CD4-positive, alpha-beta T cell (primary cell): ENCODE measurements at regions not wholly inside any gene's neighbourhood (a gene's known extent, or its start where the extent isn't known, plus 50 kb on each side); places are given as distances from the start of the nearest gene placed in this dataset.

ENCODE experiments used
- ATAC-seq: fragments of 200-7000 bp; cut with Tn5 transposase; one replicate; pipeline ENCODE4 v1.10.0; 2022; ENCODE audit warnings: mild to moderate bottlenecking; ENCODE audit not compliant: poor library complexity
- CTCF ChIA-PET: fragments of 350-600 bp; sonication (Branson Sonifier 250); formaldehyde crosslinking; loops from one replicate; lab custom pipeline; 2021; ENCODE audit warnings: antibody characterized with exemption, inconsistent platforms; lab: Charles Lee
- POLR2A ChIA-PET: fragments of 350-600 bp; sonication (Branson Sonifier 250); formaldehyde crosslinking; loops from one replicate; lab custom pipeline; 2021; ENCODE audit warnings: antibody characterized with exemption, inconsistent platforms; lab: Charles Lee
- DNase-seq, 14 experiments: peaks; one replicate each; pipeline ENCODE4 v3.0.0-alpha.2; 2013 to 2020; ENCODE audit warnings: mixed read lengths in 2 of 14
- H3K27ac ChIP-seq, 2 donors: one replicate each; pipeline versions ENCODE4 v1.5.1 to v1.7.0; 2013; ENCODE audit warnings: low read length in 2 of 2, low read depth in 1 of 2, mild to moderate bottlenecking in 1 of 2
- H3K27me3 ChIP-seq, 2 experiments: 1 replicate in 1 of 2; 2 replicates in 1 of 2; pipeline versions ENCODE4 v1.6.1 to v1.7.0; 2013; ENCODE audit warnings: low read length in 2 of 2, control low read depth in 1 of 2, mild to moderate bottlenecking in 1 of 2, moderate library complexity in 1 of 2; ENCODE audit not compliant: insufficient read depth in 2 of 2, control insufficient read depth in 1 of 2
- H3K36me3 ChIP-seq: one replicate; pipeline ENCODE4 v1.6.1; 2013; ENCODE audit warnings: low read length, control low read depth; ENCODE audit not compliant: insufficient read depth
- H3K4me1 ChIP-seq: one replicate; pipeline ENCODE4 v1.6.1; 2013; ENCODE audit warnings: low read length, control low read depth; ENCODE audit not compliant: insufficient read depth
- H3K4me3 ChIP-seq: one replicate; pipeline ENCODE4 v1.5.1; 2013; ENCODE audit warnings: mild to moderate bottlenecking, low read length, moderate library complexity
- H3K9me3 ChIP-seq, 2 experiments: 1 replicate in 1 of 2; 2 replicates in 1 of 2; pipeline versions ENCODE4 v1.6.1 to v1.7.0; 2013; ENCODE audit warnings: low read length in 2 of 2, mild to moderate bottlenecking in 2 of 2, control low read depth in 1 of 2, moderate library complexity in 1 of 2; ENCODE audit not compliant: control insufficient read depth in 1 of 2, insufficient read depth in 1 of 2
- H3K27ac Mint-ChIP-seq: one replicate; pipeline ENCODE4 v1.8.0; 2020; ENCODE audit warnings: mixed read lengths
- H3K27me3 Mint-ChIP-seq: one replicate; pipeline ENCODE4 v1.8.0; 2021; ENCODE audit warnings: mixed read lengths
- H3K36me3 Mint-ChIP-seq: one replicate; pipeline ENCODE4 v1.8.0; 2021; ENCODE audit warnings: low read depth, mixed read lengths
- H3K4me1 Mint-ChIP-seq: one replicate; pipeline ENCODE4 v1.8.0; 2021; ENCODE audit warnings: low read depth, mixed read lengths
- H3K4me3 Mint-ChIP-seq: one replicate; pipeline ENCODE4 v1.8.0; 2020; ENCODE audit warnings: mild to moderate bottlenecking, mixed read lengths
- H3K9me3 Mint-ChIP-seq: one replicate; pipeline ENCODE4 v1.8.0; 2020; ENCODE audit warnings: mixed read lengths
- intact Hi-C, 2 experiments: fragments of 100-400 bp; cut with DNase I in 1 of 2; cut with micrococcal nuclease in 1 of 2; formaldehyde crosslinking; loops; one replicate each; pipeline versions ENCODE4 v1.15.1 to v1.9.0; 2023 to 2025; cut with DNase I, micrococcal nuclease
- TF ChIP-seq, protein P1 (sequence below): fragments of 200-600 bp; IDR thresholded peaks from one replicate; pipeline ENCODE4 v1.8.0; 2022; ENCODE audit warnings: antibody characterized with exemption, mild to moderate bottlenecking

DNA sequence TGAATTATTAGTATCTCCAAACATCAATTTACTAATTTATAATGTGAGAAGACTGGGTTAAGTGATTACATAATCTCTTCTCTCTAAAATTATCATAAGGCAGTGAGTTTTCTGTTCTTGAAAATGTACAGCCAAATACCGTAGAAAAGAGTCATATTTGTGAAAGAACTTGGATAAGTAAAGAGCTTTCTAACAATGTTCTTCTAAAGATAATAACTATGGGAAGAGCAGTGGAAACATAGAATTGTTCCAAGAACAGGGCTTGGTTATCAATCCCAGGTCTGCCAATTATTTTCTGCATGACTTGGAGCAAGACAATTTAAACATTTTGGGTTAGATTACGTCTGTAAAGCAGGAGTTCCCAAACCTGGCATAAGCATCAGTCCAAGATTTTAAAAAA is 198.1 kb upstream of the SGK1 start:
- peaks cover 13% of the 10 kb centered on the region for H3K4me1 ChIP-seq
- ChIA-PET CTCF (no interaction called here), POLR2A (no interaction called here)
- Mint-ChIP-seq H3K9me3 (no peaks in the 10 kb centered on the region), H3K27me3 (no peaks in the 10 kb centered on the region), H3K4me3 (no peak overlapping the region), H3K36me3 (no peaks in the 10 kb centered on the region), H3K4me1 (peaks cover 27% of the 10 kb centered on the region), H3K27ac (no peak overlapping the region)
- no peak for DNase-seq
- ATAC-seq, result no peak
- H3K27ac ChIP-seq, result no peak overlapping the region
- H3K4me3 ChIP-seq, result no peak overlapping the region
- no peaks in the 10 kb centered on the region for H3K9me3 ChIP-seq
- intact Hi-C loops, result loop anchor here in 1 of 2 experiments (5.0 to 10.0 kb wide), 2 partner anchors 119 to 334 kb away; no protein-coding TSS in a partner anchor
- TF ChIP-seq, protein P1, sequence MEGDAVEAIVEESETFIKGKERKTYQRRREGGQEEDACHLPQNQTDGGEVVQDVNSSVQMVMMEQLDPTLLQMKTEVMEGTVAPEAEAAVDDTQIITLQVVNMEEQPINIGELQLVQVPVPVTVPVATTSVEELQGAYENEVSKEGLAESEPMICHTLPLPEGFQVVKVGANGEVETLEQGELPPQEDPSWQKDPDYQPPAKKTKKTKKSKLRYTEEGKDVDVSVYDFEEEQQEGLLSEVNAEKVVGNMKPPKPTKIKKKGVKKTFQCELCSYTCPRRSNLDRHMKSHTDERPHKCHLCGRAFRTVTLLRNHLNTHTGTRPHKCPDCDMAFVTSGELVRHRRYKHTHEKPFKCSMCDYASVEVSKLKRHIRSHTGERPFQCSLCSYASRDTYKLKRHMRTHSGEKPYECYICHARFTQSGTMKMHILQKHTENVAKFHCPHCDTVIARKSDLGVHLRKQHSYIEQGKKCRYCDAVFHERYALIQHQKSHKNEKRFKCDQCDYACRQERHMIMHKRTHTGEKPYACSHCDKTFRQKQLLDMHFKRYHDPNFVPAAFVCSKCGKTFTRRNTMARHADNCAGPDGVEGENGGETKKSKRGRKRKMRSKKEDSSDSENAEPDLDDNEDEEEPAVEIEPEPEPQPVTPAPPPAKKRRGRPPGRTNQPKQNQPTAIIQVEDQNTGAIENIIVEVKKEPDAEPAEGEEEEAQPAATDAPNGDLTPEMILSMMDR, result no peak
- no peaks in the 10 kb centered on the region for H3K36me3 ChIP-seq
- H3K27me3 ChIP-seq, result no peaks in the 10 kb centered on the region

DNA sequence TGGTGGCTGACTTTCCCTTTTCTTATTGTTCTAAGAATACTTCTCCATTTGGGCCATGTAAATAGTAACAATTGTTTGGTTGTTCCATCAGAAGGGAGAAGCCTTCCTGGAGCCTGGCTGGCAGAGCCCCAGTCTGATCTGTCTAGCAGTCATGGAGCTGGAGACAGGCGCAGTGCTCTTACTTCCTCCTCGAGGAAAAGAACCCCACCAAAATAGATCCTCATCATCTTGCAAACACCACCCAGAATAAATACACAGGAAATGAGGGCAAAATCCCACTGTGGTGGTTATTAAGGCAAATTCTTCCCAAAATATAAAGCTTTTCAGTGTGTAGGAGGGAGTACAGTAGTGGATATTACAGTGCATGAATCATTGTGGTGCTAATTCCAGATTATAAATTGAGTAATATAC is 195.1 kb upstream of the SGK1 start:
- no peaks in the 10 kb centered on the region for H3K27me3 Mint-ChIP-seq
- no peak overlapping the region for H3K27ac ChIP-seq
- ChIA-PET POLR2A (no interaction called here), CTCF (interaction anchor here (1.5 kb wide), 1 partner anchor 335 kb away, joined by 6 read pairs; no protein-coding TSS in a partner anchor)
- H3K9me3 ChIP-seq, result no peaks in the 10 kb centered on the region
- intact Hi-C loops, result loop anchor here in 1 of 2 experiments (10.0 kb wide), 1 partner anchor 122 kb away; no protein-coding TSS in a partner anchor
- H3K36me3 Mint-ChIP-seq, result no peaks in the 10 kb centered on the region
- no peak overlapping the region for H3K4me3 Mint-ChIP-seq
- TF ChIP-seq, protein P1, result no peak
- ATAC-seq (no peak), DNase-seq (no peak)
- no peak overlapping the region for H3K27ac Mint-ChIP-seq
- peaks cover 7% of the 10 kb centered on the region for H3K4me1 Mint-ChIP-seq
- H3K4me1 ChIP-seq, result no peaks in the 10 kb centered on the region
- H3K4me3 ChIP-seq, result no peak overlapping the region
- H3K9me3 Mint-ChIP-seq, result no peaks in the 10 kb centered on the region
- H3K36me3 ChIP-seq, result no peaks in the 10 kb centered on the region
- no peaks in the 10 kb centered on the region for H3K27me3 ChIP-seq

DNA sequence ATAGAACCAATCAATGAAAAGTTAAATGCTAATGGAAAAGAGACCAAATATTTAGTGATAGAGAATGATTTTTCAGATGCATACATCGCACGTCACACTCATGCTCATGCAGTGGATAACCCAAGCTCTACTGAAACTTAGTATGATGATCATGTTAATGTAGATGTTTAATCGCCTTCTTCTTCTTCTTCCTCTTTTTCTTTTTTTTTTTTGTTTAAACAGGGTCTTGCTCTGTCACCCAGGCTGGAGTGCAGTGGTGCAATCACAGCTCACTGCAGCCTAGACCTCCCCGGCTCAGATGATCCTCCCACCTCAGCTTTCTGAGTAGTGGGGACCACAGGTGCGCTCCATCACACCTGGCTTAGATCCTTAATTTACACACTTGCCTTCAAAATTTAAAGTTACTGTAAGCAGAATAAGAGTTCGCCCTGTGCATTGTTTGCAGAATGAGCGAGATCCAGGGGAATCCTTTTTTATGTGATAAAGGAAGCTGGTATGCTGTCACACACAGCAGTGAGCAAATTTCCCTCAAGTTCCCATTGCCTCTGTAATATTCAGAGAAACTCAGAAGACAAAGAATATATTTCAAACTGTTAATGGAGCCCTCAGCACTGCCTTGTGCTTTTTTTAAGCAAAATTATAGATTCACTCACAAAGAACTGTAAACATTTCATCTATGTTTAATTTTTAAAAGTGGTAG is 194.2 kb upstream of the SGK1 start:
- intact Hi-C loops, result loop anchor here in 1 of 2 experiments (10.0 kb wide), 1 partner anchor 123 kb away; no protein-coding TSS in a partner anchor
- TF ChIP-seq, protein P1, result no peak
- Mint-ChIP-seq H3K36me3 (no peaks in the 10 kb centered on the region), H3K4me3 (no peak overlapping the region), H3K4me1 (peaks cover 7% of the 10 kb centered on the region), H3K9me3 (no peaks in the 10 kb centered on the region), H3K27me3 (no peaks in the 10 kb centered on the region), H3K27ac (no peak overlapping the region)
- no peak overlapping the region for H3K27ac ChIP-seq
- H3K9me3 ChIP-seq, result no peaks in the 10 kb centered on the region
- no peak overlapping the region for H3K4me3 ChIP-seq
- DNase-seq (no peak), ATAC-seq (no peak)
- ChIA-PET POLR2A (no interaction called here), CTCF (no interaction called here)
- H3K4me1 ChIP-seq, result no peaks in the 10 kb centered on the region
- H3K27me3 ChIP-seq, result no peaks in the 10 kb centered on the region
- H3K36me3 ChIP-seq, result no peaks in the 10 kb centered on the region
